IPS DF 6.9 (cell line): ENCODE measurements at regions not wholly inside any gene's neighbourhood (a gene's known extent, or its start where the extent isn't known, plus 50 kb on each side); places are given as distances from the start of the nearest gene placed in this dataset.

Experiments used
- DNase-seq: peaks from one replicate; pipeline ENCODE4 v3.0.0-alpha.2; 2013; ENCODE audit warnings: low read depth, low spot score
- H3K27ac ChIP-seq: one replicate; pipeline ENCODE4 v1.5.1; 2013; ENCODE audit warnings: low read length, control low read depth
- H3K27me3 ChIP-seq: 2 replicates; pipeline ENCODE4 v1.6.1; 2013; ENCODE audit warnings: mild to moderate bottlenecking, low read length; ENCODE audit not compliant: control insufficient read depth, insufficient read depth
- H3K36me3 ChIP-seq: 2 replicates; pipeline ENCODE4 v1.6.1; 2013; ENCODE audit warnings: low read length; ENCODE audit not compliant: control insufficient read depth, insufficient read depth
- H3K4me1 ChIP-seq: 2 replicates; pipeline ENCODE4 v1.6.1; 2013; ENCODE audit warnings: low read length; ENCODE audit not compliant: control insufficient read depth, insufficient read depth
- H3K4me3 ChIP-seq: 2 replicates; pipeline ENCODE4 v1.5.1; 2013; ENCODE audit warnings: mild to moderate bottlenecking, low read length
- H3K9me3 ChIP-seq: 2 replicates; pipeline ENCODE4 v1.6.1; 2013; ENCODE audit warnings: low read length, inconsistent platforms; ENCODE audit not compliant: control insufficient read depth, insufficient read depth
- WGBS: extraction: QIAGEN DNeasy Blood & Tissue Kit; methylation state at CpG from one replicate; pipeline ENCODE4 v1.1.7; 2013; ENCODE audit warnings: mixed read lengths, missing lambda C conversion rate; ENCODE audit not compliant: insufficient read length, insufficient coverage; 5-methylcytosine and 5-hydroxymethylcytosine counted together

DNA sequence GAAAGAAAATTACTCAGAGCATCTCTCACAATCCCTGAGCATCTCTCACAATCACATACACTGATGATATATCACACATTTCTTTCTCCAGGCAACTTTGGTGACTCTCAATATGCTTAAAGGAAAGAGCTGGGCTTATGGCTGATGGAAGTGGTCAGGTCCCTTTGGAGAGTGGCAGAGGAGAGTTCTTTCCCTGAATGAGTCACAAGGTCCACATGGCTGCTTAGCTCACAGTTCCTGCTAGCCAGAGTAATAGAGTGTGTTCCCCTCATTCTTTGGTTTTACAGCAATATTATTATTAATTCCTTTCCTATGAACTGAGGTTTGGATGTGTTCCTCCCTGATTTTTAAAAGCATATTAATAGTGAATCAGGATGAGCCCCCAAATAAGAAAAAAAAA lies 287.4 kb downstream of the C7orf25 start:
- Histone ChIP-seq H3K27me3 (no peaks in the 10 kb centered on the region; the same call in 1 of the 2 replicates), H3K9me3 (no peaks in the 10 kb centered on the region), H3K27ac (no peak overlapping the region), H3K4me1 (no peaks in the 10 kb centered on the region), H3K4me3 (no peak overlapping the region), H3K36me3 (no peaks in the 10 kb centered on the region)
- DNase-seq, result no peak

DNA sequence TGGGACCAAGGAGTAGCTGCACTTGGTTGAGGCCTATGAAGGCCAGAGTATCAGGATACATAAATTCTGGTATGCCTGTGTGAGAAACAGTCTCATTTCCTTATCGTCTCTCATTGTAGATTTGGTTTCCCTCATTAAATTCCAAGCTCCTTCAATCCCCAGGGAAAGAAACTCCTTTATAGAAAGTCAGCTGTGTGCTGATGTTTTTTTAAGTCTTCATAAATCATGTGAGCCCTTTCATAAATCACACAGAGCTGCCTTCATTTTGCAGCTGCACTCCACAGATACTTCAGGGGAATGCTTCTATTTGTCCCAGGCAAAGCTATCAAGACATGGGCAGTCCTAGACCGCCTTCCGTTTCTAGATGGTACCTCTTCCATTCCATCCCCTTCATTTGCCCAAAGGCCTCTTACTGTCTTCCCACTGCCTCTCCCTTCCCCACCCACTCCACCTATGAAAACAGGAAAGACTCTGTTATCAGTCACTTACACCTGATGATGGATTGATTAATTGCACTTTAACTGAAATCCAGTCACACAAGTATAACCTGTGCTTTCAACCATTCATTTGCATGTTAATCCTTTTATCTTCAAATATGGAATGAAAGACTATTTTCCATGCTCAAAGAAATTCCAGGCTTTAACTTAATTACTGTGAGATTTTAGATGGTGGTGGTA lies 290.2 kb downstream of the C7orf25 start:
- Histone ChIP-seq H3K4me3 (no peak overlapping the region), H3K9me3 (no peaks in the 10 kb centered on the region), H3K36me3 (no peaks in the 10 kb centered on the region), H3K27ac (no peak overlapping the region), H3K4me1 (no peaks in the 10 kb centered on the region), H3K27me3 (no peaks in the 10 kb centered on the region; the same call in 1 of the 2 replicates)
- no peak for DNase-seq
- WGBS, result no CpG with 5 or more reads among the region's 3 CpGs

DNA sequence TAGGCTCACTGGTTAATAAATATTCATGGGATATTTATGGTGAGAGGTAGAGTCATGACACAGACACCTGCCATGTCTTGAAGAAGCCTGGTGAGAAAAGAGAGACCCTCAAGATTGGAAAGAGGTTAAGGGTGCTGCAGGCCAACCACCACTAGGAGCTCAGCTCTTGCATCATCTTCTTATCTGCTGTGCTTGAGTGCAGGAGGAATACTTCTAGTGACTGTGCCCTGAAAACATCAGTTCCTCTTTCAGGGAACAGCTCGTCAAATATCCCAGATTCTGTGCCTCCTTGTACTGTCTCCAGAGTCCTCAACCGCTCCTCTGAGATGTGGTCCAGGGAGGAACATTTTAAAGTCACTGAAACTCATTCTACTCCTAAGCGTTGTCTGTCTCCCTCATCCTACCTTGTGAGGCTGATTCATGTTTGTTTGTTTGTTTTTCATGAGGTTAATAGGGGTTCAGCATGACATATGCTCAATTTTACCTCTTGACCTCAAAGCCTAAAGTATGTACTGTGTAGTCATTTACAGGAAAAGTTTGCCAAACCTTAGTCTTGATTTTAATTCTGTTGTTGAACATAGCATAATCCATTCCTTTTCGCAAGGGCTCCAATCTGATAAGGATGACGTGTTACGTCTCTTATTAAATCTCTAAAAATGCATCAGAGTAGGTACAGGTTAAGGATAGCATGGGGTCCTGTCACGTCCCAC lies 293.1 kb downstream of the C7orf25 start:
- WGBS, result no CpG with 5 or more reads among the region's 7 CpGs
- H3K9me3 ChIP-seq, result no peaks in the 10 kb centered on the region
- DNase-seq, result no peak
- no peaks in the 10 kb centered on the region for H3K4me1 ChIP-seq
- no peak overlapping the region for H3K27ac ChIP-seq
- no peak overlapping the region for H3K4me3 ChIP-seq
- no peaks in the 10 kb centered on the region for H3K27me3 ChIP-seq
- no peaks in the 10 kb centered on the region for H3K36me3 ChIP-seq

DNA sequence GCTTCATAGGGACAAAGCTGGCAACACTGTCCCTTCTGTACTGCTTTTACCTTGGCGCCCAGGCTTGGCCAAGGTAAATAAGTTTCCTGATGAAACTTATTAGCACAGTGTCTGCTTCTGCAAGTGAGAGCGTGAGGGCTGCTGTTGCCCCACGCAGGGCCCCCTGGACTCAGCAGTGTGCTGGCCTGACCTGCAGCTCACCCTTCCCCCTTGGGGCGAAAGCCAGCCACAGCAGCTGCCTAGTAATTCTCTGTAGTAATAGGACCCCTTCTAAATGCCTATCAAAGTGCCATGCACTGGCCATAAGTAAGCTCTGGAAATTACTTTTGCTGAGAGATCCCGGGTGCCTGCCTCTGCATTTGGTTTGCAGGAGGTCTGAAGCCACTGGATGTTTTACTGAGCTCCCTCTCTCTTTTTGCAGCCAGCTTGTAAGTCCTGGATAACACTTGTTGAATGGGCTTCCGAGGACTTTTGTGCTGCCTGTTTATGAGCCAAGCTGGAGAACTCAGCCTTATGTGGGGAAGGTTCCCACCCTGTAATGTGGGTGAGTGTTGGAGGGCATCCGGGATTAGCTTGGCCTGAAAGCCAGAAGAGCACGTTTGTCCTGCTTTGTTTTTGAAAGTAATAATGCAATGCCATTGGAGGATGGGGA lies 293.9 kb downstream of the C7orf25 start:
- no peaks in the 10 kb centered on the region for H3K27me3 ChIP-seq
- DNase-seq, result peak; percentile 13

DNA sequence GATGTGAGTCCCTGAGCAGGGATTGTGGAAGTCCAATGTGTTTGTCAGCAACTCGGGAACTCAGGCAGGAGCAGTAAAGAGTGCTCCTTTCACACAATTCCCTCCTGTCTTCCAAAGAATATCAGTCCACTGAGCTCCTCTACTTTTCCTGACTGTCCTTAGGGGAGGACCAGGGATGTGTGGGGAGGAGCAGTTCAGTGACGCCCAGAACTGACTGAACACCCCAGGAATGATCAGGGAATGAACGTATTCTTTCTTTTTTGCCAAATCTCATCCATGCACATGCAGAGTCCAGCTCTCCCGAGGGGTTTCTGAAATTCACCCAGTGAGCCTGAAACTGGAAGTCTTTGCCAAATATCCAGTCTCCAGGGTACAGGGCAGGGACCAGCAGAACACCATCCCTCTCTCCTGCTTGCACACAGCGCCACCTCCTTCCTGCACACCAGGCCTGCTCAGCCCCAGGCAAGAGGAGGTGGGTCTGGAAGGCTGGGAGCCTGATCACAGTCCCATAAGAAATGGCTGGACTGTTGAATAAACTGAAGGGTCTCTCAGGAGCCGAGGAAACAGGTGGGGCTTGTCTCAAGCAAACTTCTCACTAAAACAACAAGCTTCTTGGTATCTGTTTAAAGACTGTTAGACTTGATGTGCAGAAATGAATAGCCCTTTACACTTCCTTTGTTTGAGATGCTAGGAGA lies 294.7 kb downstream of the C7orf25 start:
- H3K4me1 ChIP-seq, result no peaks in the 10 kb centered on the region
- no peaks in the 10 kb centered on the region for H3K27me3 ChIP-seq
- no peaks in the 10 kb centered on the region for H3K9me3 ChIP-seq
- no CpG with 5 or more reads among the region's 6 CpGs for whole genome bisulfite sequencing
- no peak overlapping the region for H3K27ac ChIP-seq
- no peak overlapping the region for H3K4me3 ChIP-seq
- no peaks in the 10 kb centered on the region for H3K36me3 ChIP-seq
- no peak for DNase-seq

More for the DNA sequence above, 293.9 kb downstream of the C7orf25 start:
- no CpG with 5 or more reads among the region's 8 CpGs for WGBS
- Histone ChIP-seq H3K36me3 (no peaks in the 10 kb centered on the region), H3K9me3 (no peaks in the 10 kb centered on the region), H3K27ac (no peak overlapping the region), H3K4me1 (no peaks in the 10 kb centered on the region), H3K4me3 (no peak overlapping the region)

DNA sequence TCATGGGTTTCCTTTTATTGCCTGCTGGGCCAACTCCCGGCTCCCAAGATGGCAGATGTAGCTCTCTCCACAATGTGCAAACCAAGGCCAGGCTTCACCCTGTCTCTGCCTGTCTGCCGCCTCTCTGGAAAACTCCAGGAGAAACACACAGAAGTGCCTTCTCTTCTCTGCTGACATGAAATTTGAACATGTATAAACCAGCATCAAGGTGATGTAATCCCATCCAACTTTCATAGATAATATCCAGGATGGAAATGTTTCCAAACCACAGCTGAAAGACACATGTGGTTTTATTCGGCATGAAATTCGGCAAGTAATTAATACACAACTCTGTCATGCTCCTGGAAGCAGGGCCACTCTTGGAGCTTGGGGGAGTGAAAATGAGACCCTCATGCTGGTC lies 297.2 kb downstream of the C7orf25 start:
- H3K4me1 ChIP-seq, result no peaks in the 10 kb centered on the region; the same call in 1 of the 2 replicates
- no peak for DNase-seq
- no peak overlapping the region for H3K4me3 ChIP-seq
- no peaks in the 10 kb centered on the region for H3K9me3 ChIP-seq
- H3K27me3 ChIP-seq, result no peaks in the 10 kb centered on the region
- WGBS, result no CpG with 5 or more reads among the region's 4 CpGs
- no peaks in the 10 kb centered on the region for H3K36me3 ChIP-seq
- H3K27ac ChIP-seq, result no peak overlapping the region

DNA sequence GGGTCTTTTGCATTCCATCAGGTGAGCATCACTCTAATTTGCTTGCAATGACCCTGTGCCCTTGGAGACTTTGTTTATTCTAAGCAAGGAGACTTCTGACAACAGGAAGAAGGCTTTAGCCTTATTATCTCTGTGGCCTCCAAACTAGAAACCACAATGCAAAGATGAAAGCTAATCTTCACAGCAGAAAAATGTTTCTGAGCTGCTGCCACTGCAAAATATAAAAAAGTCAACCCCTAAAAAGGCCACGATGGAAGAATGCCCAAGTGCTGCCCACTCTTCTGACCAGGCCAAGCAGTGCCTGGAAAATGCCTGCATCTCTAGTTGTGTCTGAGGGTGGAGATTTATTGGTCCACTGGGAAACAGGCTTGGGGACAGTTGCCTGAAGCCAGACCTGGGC lies 299.9 kb downstream of the C7orf25 start:
- no peak for DNase-seq
- H3K36me3 ChIP-seq, result no peaks in the 10 kb centered on the region
- no peaks in the 10 kb centered on the region for H3K9me3 ChIP-seq
- no peaks in the 10 kb centered on the region for H3K27me3 ChIP-seq
- WGBS, result no CpG with 5 or more reads among the region's 1 CpG
- no peak overlapping the region for H3K27ac ChIP-seq
- no peak overlapping the region for H3K4me3 ChIP-seq
- H3K4me1 ChIP-seq, result no peaks in the 10 kb centered on the region; the same call in 1 of the 2 replicates

DNA sequence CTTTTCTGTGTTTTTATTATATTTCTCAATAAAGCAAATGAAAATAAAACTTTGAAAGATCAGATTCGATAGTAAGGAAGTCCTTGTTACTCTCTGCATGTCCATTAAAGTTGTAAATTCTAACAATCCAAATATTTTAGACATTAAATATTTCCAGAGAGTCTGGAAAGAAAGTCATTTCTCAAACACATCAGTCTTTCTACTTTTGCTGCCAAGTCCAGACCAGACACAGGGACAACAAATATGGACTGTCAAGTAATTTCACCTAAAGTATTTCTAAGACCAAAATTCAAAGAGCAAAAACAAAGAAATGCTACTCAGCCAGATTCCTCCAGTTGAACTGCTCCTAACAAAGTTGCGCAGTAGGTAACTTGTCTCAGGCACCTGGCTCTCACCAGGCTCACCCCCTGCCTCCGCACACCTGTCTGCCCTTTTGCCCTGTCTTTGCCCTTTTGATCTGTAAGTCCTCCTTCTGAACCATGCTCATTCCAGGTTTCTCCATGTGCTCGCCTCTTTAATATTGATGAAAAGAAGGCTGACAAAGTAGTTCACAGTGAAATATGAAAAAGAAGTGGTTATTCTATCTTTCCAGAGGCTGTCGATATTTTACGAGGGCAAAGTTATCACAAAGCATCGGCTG lies 300.5 kb downstream of the C7orf25 start:
- Histone ChIP-seq H3K27ac (no peak overlapping the region), H3K4me1 (no peaks in the 10 kb centered on the region; the same call in 1 of the 2 replicates), H3K36me3 (no peaks in the 10 kb centered on the region), H3K27me3 (no peaks in the 10 kb centered on the region), H3K9me3 (no peaks in the 10 kb centered on the region), H3K4me3 (no peak overlapping the region)
- WGBS, result no CpG with 5 or more reads among the region's 7 CpGs
- no peak for DNase-seq

DNA sequence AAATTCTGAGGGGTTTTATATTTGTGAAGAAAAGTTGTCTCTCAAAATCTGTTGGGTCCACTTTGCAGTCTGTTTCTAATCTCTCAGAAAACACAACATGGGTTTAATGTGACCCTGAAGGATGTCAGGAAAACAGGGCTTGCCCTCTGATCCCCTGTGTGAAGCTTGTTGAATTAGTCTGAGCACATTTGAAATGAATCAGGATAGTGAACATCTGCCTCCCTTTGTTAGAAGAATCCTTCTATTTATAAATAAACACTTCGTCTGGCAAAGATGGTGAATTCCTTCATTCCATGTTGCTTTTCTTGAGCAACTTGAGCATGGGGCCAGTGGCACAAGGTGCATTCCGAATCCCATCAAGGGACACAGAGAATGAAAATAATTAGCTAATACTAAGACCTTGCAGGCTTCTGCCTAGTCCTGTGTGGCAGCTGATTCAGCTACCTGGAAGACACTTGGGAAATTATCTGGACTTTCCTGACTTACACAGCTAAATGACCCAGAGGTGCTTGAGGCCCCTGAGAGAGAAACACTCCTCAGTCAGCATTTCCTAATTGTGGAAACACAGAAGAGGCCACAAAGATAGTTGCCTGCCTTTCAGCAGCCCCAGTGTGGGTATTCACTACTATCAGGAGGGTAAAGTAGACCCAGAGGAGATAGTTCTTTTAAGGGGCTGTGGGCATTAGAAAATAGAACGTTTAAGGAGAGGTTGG lies 305.5 kb downstream of the C7orf25 start:
- no peak overlapping the region for H3K27ac ChIP-seq
- H3K36me3 ChIP-seq, result no peaks in the 10 kb centered on the region
- DNase-seq, result no peak
- no peaks in the 10 kb centered on the region for H3K9me3 ChIP-seq
- H3K4me1 ChIP-seq, result no peaks in the 10 kb centered on the region
- no peak overlapping the region for H3K4me3 ChIP-seq
- no peaks in the 10 kb centered on the region for H3K27me3 ChIP-seq
- WGBS, result no CpG with 5 or more reads among the region's 3 CpGs
